ENCODE measurements at regions not wholly inside any gene's neighbourhood (a gene's known extent, or its start where the extent isn't known, plus 50 kb on each side); places are given as distances from the start of the nearest gene placed in this dataset.
"Not testable (repeated sequence)": the region's sequence is repeated elsewhere in the genome, so short reads cannot be mapped to it uniquely, and the experiment has no call there.

DNA sequence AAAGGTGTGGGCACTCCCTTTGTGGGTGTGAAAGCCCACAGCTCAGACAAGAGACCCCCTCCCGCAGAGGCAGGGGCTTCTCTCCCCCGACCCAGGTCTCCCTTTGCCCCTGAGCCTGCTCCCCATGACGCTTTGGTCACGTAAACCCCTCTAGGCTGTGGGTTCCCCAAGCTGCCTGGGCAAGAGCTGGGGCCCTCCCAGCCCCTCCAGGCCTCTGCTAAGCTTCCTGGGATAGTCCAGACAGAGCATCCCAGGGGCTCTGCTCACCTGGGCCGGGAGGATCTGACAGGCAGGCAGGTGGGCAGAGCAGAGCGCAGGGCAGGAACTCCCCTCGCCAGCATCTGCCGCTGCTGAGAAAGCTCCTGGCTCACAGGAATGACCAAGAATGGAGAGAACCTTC lies 177.3 kb downstream of the BANP start:
- no peak for DNase-seq

DNA sequence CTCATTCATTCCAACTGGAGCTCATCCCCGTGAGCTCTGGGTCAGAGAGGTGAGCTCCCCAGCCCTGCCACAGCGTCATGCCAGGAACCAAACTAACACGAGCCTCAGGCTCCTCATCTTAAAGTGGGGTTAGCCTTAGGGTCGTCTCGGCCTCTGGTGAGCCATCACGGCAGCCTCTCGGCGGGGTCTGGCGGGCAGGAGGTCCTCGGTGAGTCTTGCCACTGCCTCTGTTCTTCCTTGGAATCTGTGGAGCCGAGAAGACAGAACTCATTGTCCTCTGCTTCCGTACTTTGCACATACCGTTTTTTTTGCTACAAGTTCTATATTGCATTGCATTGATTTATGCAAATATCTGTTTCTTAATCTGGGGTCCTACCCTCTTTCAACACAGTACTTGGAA lies 177.9 kb downstream of the BANP start:
- DNase-seq = not testable (repeated sequence)

DNA sequence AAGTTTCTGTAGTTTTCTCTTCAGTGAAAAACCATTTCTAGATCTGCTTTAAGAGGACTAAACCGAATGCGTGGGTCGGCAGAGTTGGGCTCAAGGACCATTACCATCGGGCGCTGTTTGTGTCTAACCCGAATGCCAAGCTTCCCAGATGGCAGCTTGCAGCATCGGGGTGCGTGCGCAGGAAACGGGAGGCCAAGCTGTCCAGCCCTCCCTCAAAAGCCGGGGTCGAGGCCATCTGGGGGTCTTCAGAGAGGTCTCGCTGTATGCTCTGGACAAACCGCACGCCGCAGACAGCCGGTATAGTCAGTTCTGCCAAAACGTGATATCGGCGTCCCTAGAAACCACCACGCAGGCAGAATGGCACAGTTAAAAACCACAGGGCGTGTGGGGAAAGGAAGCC lies 178.8 kb downstream of the BANP start:
- no peak for DNase-seq

DNA sequence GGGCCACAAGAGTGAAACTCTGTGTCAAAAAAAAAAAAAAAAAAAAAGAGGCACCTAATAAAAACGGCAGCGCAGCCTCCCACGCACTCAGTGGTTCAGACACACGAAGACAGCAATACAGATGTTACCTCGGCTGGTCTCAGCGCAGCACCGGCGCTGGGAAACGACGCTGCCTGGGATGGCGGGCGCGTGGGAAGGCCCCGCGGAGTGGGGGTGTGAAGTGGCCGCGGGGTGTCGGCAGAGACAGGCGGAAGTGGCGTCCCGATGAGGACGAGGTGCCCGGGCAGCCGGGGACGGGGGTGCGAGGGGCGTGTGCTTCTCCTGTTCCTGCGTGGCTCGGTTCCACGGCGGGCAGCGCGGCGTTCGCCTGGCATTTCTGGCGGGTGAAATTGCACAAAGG lies 179.4 kb downstream of the BANP start:
- DNase-seq = no peak

DNA sequence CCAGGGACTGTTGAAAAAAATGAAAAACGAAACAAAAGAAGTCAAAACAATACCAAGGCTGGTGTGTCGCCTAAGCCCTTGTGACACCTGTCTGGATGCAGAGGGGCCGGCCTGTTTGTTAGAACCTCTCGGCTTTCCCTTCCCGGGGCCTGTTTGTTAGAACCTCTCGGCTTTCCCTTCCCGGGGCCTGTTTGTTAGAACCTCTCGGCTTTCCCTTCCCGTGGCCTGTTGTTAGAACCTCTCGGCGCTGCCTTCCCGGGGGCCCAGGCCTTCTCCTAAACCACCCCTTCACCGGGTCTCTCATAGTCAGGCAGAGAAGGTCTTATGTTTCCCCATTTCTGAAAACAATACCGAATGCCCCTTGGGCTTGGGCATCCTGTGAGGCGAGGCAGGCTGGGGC lies 180.0 kb downstream of the BANP start:
- DNase-seq = no peak

DNA sequence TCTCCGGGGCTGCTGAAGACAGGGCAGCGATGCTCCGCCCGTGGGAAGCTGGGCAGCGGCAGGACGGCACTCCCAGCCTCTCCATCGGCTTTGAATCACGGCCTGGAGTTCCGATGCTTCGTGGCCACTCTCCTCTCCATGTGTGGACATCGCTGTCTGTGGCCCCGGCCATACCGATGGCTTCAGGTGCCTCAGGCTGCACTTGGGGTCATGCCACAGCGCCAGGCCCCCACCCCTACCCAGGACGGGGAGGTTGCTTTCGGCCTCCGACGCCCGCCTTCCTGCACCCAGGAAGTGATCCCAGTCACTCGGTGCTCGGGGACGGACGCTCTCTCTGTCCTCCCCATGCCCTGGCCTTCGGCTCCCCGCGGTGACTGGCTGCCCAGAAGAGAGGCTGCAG lies 180.7 kb downstream of the BANP start:
- no peak for DNase-seq

DNA sequence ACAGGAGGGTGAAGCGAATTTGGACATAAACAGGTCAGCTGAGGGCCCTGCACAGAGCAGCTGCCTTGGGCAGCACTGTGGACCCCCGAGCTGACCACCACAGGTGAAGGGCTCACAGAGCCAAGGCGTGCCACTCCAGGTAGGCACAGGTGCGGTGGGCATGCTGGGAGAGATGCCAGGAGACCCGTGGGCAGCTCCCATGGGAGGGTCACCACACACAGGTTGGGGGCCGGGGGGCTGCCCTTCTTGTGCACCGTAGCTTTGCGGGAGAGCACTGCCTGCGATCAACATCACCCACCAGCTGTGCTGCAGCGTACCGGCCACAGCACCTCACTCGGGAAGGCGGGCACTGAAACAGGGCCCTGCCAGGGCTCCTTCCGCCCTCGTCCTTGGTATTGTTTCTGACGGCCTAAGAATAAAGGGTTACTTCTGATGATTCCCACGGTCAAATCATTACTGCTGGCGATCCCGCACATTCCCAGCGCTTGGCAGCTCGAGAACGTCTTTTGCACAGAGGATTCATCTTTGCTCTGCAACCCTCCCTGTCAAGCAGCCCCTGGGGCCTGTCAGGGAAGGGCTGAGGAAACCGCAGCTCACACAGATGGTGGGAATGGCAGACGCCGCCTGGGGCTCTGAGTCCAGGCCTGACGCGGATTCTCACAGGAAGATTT lies 181.7 kb downstream of the BANP start:
- no peak for DNase-seq

DNA sequence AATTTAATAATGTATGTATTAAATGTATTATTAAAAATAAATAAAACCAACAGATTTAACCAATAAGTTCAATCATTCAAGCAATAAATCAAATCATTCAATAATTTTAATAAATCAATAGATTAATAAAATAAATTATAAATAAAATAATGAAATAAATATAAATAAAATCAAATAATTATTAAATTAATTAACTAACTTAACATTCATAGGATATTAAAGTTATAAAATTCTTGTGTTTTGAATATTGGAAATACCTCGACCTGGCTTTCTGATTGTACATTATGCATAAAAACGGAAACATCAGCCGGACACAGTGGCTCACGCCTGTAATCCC lies 182.2 kb downstream of the BANP start:
- no peak for DNase-seq

DNA sequence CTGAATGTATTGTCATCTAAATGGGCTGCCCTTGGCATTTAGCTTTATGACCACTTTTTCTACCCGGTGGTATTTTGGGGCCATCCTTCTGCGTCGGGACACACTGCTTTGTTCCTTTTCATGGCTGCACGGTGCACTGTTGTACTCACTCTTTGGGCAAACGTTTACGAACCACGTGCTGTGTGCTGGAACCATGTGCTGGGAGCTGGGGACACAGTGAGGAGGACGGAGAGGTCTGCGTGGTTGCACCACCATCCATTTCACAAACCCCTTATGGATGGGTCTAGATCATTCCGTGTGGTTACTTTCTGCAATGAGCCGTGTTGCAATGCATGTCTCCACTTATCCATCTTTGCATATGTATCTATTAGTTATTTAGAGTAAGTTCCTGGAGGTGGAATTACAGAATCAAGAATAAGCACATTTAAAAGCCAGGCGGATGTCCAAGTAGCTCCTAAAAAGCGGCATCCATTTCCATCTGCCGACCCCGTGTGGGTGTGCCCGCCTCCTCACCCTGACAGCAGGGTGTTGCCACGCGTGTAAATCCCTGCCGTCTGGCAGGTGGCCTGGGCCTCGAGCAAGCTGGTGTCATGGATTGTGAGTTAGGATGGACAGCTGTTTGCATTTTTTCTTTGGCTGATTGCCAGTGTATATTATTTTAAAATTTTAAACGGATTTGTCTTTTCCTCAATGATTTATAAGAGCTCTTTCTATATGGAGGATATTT lies 183.1 kb downstream of the BANP start:
- DNase-seq = not testable (repeated sequence)

DNA sequence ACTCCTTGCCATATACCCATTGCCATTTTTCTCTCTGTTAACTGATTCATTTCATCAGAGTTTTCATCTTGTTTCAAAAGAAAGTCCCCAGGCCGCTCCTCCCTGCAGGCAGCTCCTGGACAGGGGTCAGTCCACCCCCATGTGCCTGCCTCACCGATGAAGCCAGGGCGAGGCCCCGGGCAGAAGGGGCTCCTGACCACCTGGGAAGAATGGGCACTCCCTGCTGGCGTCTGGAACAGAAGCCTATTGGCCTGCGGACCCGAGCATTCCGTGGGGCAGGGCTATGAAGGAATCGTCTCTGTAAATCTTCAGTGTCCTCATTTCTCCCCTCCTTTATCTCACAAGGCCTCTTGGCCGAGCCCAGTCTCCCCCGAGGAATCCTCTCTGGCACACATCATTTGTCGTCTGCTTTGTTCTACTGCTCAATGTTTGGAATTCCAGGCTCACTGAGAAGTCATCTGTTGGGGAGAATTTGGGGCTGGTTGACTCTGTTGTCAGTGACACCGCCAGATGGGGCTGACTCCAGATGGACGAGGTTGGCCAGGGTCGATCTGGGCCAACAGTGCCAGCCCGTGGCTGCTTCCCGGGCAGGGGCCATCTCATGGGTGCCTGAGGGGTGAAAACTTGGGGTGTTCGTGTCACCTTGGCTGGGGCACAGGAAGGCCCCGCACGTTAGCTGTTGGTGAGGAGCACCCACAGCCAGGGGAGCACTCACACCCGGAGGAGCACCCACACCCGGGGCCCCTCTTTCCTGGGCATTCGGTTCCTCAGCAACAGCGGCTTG lies 183.9 kb downstream of the BANP start:
- DNase-seq = not testable (repeated sequence)

DNA sequence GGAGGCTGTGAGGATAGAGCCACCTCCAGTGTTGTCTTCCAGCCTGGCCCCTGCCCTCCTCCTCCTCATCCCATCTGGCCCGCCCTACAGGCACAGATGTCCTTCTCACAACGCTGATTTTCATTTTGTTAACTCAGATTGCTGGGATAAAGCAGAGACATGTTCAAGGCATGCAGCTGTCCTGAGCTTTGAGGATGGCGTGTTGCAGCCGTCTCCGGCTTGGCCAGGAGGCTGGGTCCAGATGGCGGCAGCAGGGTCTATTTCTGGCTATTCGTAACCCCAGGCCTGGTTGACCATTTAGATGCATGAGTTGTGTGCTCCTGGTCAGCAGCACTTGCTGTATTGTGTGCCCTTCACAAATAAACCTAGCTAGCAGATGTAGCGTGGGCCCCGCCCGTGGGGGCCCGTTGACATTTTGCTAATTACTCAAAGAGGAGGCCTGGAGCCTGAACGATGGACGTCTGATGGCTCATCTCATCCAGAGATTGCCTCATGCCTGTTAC lies 185.0 kb downstream of the BANP start:
- not testable (repeated sequence) for DNase-seq

DNA sequence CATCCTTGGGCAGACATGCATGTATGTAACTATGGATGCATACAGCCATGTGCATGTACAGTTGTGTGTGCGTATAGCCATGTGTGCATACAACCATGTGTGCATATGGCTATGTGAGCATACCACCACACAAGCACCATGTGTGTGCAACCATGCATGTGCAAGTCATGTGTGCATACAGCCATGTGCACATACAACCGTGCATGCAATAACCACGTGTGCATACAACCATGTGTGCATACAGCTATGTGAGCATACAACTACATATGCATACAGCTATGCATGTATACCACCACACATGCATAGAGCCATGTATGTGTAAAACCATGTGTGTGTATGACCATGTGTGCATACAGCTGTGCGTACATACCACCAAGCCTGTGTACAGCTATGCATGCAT lies 185.7 kb downstream of the BANP start:
- DNase-seq = not testable (repeated sequence)

DNA sequence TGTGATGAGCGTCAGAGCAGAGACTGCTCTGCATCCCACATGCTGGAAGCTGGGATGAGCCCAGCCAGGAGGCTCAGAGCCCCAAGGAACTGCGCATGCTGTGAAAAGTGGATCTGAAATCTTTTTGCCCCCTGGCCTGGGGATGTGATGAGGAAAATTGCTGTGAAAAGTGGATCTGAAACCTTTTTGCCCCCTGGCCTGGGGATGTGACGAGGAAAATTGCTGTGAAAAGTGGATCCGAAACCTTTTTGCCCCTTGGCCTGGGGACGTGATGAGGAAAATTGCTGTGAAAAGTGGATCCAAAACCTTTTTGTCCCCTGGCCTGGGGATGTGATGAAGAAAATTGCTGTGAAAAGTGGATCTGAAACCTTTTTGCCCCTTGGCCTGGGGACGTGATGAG lies 187.9 kb downstream of the BANP start:
- not testable (repeated sequence) for DNase-seq

DNA sequence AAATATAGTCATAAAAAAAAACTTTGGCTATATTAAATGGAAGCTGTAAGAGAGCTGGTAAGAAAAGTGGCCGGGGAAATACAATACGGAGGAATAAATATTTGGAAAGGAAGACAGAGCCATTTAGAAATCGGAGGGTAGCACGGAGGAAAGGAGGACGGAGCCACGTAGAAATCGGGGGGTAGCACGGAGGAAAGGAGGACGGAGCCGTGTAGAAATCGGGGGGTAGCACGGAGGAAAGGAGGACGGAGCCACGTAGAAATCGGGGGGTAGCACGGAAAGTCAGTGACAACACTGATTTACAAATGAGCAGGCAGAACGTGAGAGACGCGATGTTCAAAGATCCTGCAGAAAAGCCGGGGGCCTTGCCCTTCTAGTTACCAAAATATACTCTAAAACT lies 189.0 kb downstream of the BANP start:
- DNase-seq = not testable (repeated sequence)

DNA sequence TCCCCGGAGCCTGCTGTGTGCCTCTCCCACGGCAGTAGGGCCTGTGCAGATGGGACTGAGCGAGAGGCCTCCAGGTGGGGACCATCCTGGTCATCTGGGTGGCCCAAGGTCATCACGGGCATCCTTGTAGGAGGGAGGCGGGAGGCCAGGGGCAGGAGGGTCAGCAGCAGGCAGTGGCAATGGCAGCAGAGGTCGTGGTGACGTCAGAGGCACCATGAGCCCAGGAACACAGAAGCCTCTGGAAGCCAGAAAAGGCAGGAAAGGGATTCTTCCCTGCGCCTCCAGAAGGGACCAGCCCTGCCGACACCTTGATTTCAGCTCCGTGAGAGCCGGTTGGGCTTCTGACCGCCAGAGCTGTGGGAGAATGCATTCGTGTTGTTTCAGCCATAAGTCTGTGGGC lies 190.3 kb downstream of the BANP start:
- no peak for DNase-seq

DNA sequence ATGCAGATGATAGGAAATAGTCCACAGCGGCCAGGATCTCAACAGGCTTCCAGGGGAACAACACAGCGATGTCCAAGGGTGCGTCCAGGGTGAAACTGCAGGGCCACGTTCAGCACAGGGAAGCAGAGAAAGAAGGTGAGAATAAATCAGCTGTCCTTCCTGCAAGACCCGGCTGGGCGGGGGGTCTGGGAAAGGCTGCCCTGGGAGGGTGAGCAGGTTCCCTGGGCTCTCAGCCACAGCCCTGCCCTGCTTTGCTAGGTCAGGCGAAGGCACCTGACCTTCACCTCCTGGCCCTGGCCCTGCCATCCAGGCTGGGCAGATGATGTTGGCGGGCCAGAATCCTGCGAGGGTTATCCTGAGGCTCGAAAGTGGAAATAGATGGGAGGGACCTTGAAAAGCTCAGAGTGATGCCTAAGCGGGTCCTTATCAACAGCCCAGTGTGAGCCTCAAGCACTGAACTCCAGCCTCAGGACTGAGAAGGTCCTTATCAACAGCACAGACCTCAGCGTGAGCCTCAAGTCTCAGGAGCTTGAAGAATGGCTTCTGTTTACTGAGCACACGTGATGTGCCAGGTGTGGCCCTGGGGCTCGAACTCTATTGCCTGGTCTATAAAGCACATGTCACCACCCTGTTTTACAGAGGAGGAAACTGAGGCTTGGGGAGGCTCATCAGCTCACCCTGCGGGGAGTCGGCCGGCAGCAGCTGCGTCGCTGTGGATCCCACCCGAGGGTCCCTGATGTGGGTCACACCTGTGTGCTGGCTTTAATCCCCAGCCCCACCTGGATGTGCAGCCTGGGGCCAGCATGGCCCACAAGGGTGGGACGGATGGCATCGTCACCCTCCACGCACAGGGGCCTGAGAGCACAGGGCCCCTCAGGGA lies 191.1 kb downstream of the BANP start:
- not testable (repeated sequence) for DNase-seq

DNA sequence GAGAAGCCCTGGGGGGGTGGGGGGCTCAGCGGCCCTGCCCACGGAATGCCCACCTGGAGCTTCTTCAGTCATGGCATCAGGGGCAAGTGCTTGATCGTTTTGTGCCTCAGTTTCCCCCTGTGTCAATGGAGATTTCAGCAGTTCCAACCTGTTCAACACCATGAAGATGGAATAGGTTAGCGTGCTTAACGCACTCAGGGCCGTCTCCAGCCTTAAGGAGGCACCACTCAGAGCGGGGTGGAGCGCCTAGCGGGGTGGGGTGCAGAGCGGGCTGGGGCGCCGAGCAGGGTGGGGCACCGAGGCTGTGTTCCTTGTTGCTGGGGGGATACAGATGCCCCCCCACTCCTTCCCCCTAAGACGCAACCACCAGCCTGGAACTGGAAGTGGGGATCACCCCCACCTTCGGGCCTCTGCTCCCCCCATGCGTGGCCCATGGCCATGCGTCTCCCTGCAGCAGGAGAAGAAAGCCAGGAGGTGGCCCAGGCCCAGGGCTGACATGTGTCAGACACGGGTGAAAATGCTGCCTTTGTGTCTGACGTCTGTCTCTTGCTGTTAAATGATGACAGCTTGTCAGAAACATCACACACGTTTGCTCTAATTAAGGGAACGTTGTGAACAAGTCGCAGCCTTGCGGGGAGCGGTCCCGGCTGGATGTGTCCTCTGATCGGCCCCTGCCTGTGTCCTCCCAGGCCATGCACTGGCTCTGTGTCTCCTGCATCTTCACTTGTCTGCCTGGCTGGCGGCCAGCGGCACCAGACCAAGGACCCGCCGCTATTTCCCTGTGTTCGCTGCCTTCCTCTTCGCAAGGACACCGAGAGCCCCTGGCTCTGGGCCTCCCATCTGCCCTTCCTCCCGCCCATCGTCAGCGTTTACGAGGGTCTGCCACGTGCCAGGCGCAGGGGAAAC lies 192.1 kb downstream of the BANP start:
- not testable (repeated sequence) for DNase-seq

DNA sequence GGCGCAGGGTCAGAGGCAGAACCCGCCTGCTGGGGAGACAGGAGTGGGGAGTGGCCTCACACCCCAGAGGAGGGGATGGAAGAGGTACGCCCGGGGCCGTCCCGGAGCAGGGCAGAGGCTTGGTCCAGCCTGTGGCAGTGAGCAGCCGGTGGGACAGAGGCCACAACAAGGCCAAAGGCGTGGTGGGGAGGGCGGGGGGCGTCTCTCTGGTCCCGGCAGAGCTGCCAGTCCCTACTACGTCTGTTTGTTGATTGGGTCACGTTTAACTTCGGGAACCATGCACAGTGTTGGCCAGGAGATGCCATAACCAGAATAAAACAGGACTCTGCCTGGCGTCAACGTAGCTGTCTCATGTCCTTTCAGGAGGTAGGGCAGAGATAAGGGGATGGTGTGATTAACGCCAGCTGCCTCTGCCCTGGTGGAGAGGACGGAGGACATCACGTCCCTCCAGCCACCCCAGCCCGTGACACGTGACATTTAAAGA lies 192.8 kb downstream of the BANP start:
- no peak for DNase-seq

DNA sequence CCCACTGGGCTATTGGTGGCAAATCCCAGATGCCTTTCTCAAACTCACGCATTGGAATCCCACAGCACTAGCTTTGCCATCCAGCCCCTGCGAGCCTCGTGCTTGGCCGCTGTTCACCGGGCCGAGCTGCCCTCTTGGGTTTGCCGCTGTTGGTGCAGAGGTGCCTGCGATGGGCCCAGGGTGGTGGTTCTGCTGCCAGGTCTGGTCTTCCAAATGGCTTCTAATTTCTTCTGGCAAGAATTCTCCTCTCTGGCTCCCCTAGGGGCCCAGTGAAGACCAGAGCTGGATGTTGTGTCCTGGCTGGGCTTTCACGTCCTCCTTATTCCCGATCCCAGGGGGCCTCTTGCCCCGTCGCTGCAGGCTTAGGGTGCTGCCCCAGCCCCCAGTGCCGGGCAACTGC lies 194.1 kb downstream of the BANP start:
- not testable (repeated sequence) for DNase-seq

DNA sequence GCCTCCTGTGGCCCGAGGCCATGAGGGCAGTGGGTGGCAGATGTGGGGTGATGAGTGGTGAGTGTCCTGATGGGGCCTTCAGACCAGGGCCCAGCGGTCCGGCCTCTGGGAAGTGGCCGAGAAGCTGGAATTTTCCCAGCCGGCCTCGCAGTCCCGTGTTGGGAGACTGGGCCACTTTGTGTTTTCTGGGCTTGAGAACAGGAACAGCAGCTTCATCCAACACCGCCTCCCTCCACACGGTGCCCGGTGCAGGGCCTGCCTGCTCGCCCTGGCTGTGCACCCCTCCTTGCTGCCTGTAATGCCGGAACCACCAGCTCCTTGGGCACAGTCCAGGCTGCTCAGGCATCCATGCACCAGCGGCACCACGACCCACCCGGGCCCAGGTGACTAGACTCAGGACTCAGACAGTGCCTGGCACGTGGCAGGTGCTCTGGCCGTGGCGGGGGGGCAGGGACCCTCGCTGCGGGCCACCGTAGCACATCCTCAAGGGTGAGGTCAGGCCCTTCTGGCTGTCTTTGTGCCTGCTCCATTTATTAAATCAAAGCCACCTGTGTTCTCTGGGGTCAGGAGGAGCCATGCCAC lies 194.7 kb downstream of the BANP start:
- not testable (repeated sequence) for DNase-seq

DNA sequence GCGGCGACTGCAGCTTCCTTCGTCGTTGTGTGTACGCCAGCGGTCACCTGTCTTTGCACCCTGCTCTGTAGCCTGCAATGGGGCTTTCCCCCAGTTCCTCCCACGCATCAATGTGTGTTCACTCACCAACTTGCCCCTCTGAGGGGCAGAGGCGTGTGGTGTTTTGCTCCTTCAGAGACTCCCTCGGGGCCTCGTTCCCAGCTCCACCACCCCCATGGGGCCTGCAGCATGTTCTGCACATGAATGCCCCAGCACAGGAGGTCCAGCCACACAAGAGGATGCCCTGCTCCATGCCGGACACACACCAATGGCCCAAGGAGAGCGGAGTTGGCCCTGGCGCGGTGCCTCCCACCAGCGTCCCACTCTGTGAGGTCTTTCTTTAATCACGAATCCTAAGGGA lies 196.8 kb downstream of the BANP start:
- not testable (repeated sequence) for DNase-seq
